GM12878 (cell line): ENCODE measurements at regions not wholly inside any gene's neighbourhood (a gene's known extent, or its start where the extent isn't known, plus 50 kb on each side); places are given as distances from the start of the nearest gene placed in this dataset.

ENCODE experiments used
- EZH2 ChIP-seq: IDR thresholded peaks from 2 replicates; pipeline ENCODE4 v1.6.1; 2012; ENCODE audit warnings: low read depth, mild to moderate bottlenecking, control low read depth, inconsistent platforms, low read length, borderline replicate concordance; ENCODE audit not compliant: control insufficient read depth
- GABPA ChIP-seq: IDR thresholded peaks from 2 replicates; pipeline ENCODE4 v1.6.1; 2014; ENCODE audit warnings: antibody characterized with exemption, low read depth, mild to moderate bottlenecking, inconsistent platforms
- IKZF1 ChIP-seq: fragments of 450-650 bp; conservative IDR thresholded peaks from 2 replicates; pipeline ENCODE4 v1.6.1; 2017; ENCODE audit warnings: antibody characterized with exemption, mild to moderate bottlenecking
- NFXL1 ChIP-seq: fragments of 450-650 bp; IDR thresholded peaks from 2 replicates; pipeline ENCODE4 v1.6.1; 2017; ENCODE audit warnings: antibody characterized with exemption, mild to moderate bottlenecking, borderline replicate concordance
- REST ChIP-seq: IDR thresholded peaks from 2 replicates; pipeline ENCODE4 v1.6.1; 2012; ENCODE audit warnings: mild to moderate bottlenecking, low read depth, low read length
- SIN3A ChIP-seq: IDR thresholded peaks from 2 replicates; pipeline ENCODE4 v1.6.1; 2012; ENCODE audit warnings: low read depth, low read length, improper control_type of control experiment

- TF ChIP-seq GABPA = no peak
- no peak for TF ChIP-seq IKZF1
- no peak for TF ChIP-seq SIN3A
- TF ChIP-seq REST = no peak
- no peak for TF ChIP-seq NFXL1
- TF ChIP-seq EZH2 = no peak
Observed at GRCh38 chr4:65924843-65925242, 254.6 kb upstream of the EPHA5 start.
